B cell (primary cell): ENCODE measurements at regions not wholly inside any gene's neighbourhood (a gene's known extent, or its start where the extent isn't known, plus 50 kb on each side); places are given as distances from the start of the nearest gene placed in this dataset.

Experiments used
- ATAC-seq: fragments of 200-7000 bp; cut with Tn5 transposase; one replicate; pipeline ENCODE4 v1.10.0; 2021; ENCODE audit warnings: low read depth, mild to moderate bottlenecking, moderate number of reproducible peaks, moderate library complexity
- CTCF ChIA-PET: fragments of 350-600 bp; sonication (Branson Sonifier 250); formaldehyde crosslinking; loops from one replicate; lab custom pipeline; 2021; ENCODE audit warnings: antibody characterized with exemption, inconsistent platforms; lab: Charles Lee
- POLR2A ChIA-PET: fragments of 350-600 bp; sonication (Branson Sonifier 250); formaldehyde crosslinking; loops from one replicate; lab custom pipeline; 2021; ENCODE audit warnings: antibody characterized with exemption; lab: Charles Lee
- DNase-seq: peaks from one replicate; pipeline ENCODE4 v3.0.0; 2013
- H2AFZ ChIP-seq: 2 replicates; pipeline ENCODE4 v1.6.1; 2012; ENCODE audit warnings: mild to moderate bottlenecking, low read depth, low read length; ENCODE audit not compliant: insufficient read depth, poor library complexity, severe bottlenecking
- H3K27ac ChIP-seq, 2 donors: 1 replicate in 1 of 2; 2 replicates in 1 of 2; pipeline ENCODE4 v1.5.1; 2012 to 2013; ENCODE audit warnings: low read length in 2 of 2, mild to moderate bottlenecking in 2 of 2, moderate library complexity in 1 of 2
- H3K27me3 ChIP-seq, 4 experiments: fragments of 200-600 bp in 1 of 4; sonication (generic) in 1 of 4; replicated peaks in 1 of 4; 1 replicate in 2 of 4; 2 replicates in 2 of 4; pipeline versions ENCODE4 v1.6.1 to v1.7.0; 2013 to 2016; ENCODE audit warnings: low read length in 3 of 4, mild to moderate bottlenecking in 2 of 4, mixed read lengths in 1 of 4, moderate library complexity in 1 of 4; ENCODE audit not compliant: insufficient read depth in 4 of 4, control insufficient read depth in 3 of 4; ENCODE audit errors: control extremely low read depth in 1 of 4
- H3K36me3 ChIP-seq, 2 experiments: replicated peaks in 1 of 2; 1 replicate in 1 of 2; 2 replicates in 1 of 2; pipeline versions ENCODE4 v1.6.1 to v1.7.1; 2013; ENCODE audit warnings: low read length in 1 of 2; ENCODE audit not compliant: insufficient read depth in 2 of 2, control insufficient read depth in 1 of 2; ENCODE audit errors: control extremely low read depth in 1 of 2, extremely low read depth in 1 of 2
- H3K4me1 ChIP-seq, 2 donors: fragments of 200-600 bp in 1 of 2; sonication (generic) in 1 of 2; 1 replicate in 1 of 2; 2 replicates in 1 of 2; pipeline versions ENCODE4 v1.5.1 to v1.6.1; 2013 to 2017; ENCODE audit warnings: low read length in 2 of 2; ENCODE audit not compliant: control insufficient read depth in 2 of 2, insufficient read depth in 2 of 2
- H3K4me2 ChIP-seq: replicated peaks from 2 replicates; pipeline ENCODE3; 2012; ENCODE audit warnings: mild to moderate bottlenecking, low read depth, low read length; ENCODE audit not compliant: poor library complexity, severe bottlenecking
- H3K4me3 ChIP-seq, 5 experiments: fragments of 200-600 bp in 1 of 5; sonication (generic) in 1 of 5; 1 replicate in 3 of 5; 2 replicates in 2 of 5; pipeline versions ENCODE4 v1.5.1 to v1.7.0; 2011 to 2016; ENCODE audit warnings: low read length in 4 of 5, mild to moderate bottlenecking in 4 of 5, low read depth in 2 of 5, control low read depth in 1 of 5, moderate library complexity in 1 of 5; ENCODE audit not compliant: insufficient read depth in 1 of 5; ENCODE audit errors: control extremely low read depth in 1 of 5, extremely low read depth in 1 of 5
- H3K79me2 ChIP-seq: fragments of 200-600 bp; sonication (generic); one replicate; pipeline ENCODE4 v1.6.0; 2016; ENCODE audit warnings: low read length; ENCODE audit not compliant: control insufficient read depth, insufficient read depth
- H3K9ac ChIP-seq: fragments of 200-600 bp; sonication (generic); 2 replicates; pipeline ENCODE4 v1.6.1; 2017; ENCODE audit warnings: mild to moderate bottlenecking, low read length, moderate library complexity
- H3K9me3 ChIP-seq, 3 donors: one replicate each; pipeline versions ENCODE4 v1.6.1 to v1.7.1; 2013; ENCODE audit warnings: low read length in 2 of 3; ENCODE audit not compliant: control insufficient read depth in 2 of 3, insufficient read depth in 1 of 3; ENCODE audit errors: control extremely low read depth in 1 of 3
- H4K20me1 ChIP-seq: 2 replicates; pipeline ENCODE4 v1.6.0; 2012; ENCODE audit warnings: mild to moderate bottlenecking, low read length; ENCODE audit not compliant: insufficient read depth, control insufficient read depth, poor library complexity, severe bottlenecking
- H3K27ac Mint-ChIP-seq: one replicate; pipeline ENCODE4 v1.8.0; 2021; ENCODE audit warnings: mixed read lengths
- H3K27me3 Mint-ChIP-seq: one replicate; pipeline ENCODE4 v1.8.0; 2021; ENCODE audit warnings: mixed read lengths
- H3K4me1 Mint-ChIP-seq: one replicate; pipeline ENCODE4 v1.8.0; 2021; ENCODE audit warnings: mixed read lengths
- H3K4me3 Mint-ChIP-seq: one replicate; pipeline ENCODE4 v1.8.0; 2021; ENCODE audit warnings: mixed read lengths
- H3K9me3 Mint-ChIP-seq: one replicate; pipeline ENCODE4 v1.8.0; 2022; ENCODE audit warnings: mixed read lengths; ENCODE audit not compliant: insufficient read depth
- EZH2 ChIP-seq: IDR thresholded peaks from 2 replicates; pipeline ENCODE4 v1.6.1; 2012; ENCODE audit warnings: borderline replicate concordance, low read depth, mild to moderate bottlenecking, moderate library complexity, low read length; ENCODE audit not compliant: insufficient read depth, poor library complexity, severe bottlenecking
- WGBS: methylation state at CpG from one replicate; pipeline ENCODE4 v1.1.5; 2013; ENCODE audit warnings: missing lambda C conversion rate; ENCODE audit not compliant: insufficient coverage; 5-methylcytosine and 5-hydroxymethylcytosine counted together
- intact Hi-C: fragments of 100-400 bp; cut with micrococcal nuclease; formaldehyde crosslinking; loops from one replicate; pipeline ENCODE4 v1.10.0; 2022
- TF ChIP-seq, protein P1 (sequence below): fragments of 200-600 bp; IDR thresholded peaks from one replicate; pipeline ENCODE4 v1.8.0; 2022; ENCODE audit warnings: antibody characterized with exemption, mild to moderate bottlenecking

DNA sequence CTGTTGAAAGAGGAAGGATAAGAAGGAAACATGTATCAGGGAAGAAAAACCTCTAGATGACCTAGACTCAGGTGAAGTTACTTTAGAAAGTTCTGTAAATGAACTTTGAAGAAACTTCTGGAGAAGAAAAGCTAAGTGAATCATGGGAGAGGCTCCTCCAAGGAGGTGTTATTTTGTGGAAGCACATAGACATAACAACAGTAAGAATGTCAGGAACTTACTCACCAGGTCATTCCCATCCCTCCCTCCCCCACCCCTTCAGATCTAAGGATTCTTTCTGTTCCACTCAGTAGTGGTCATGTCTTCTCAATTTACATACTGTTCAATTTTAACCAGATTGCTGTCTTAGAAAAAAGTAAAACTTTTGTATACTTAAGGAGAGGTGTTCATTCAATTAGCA is 310.5 kb upstream of the DDX53 start:
- Mint-ChIP-seq H3K9me3 (no peaks in the 10 kb centered on the region), H3K27me3 (no peaks in the 10 kb centered on the region), H3K4me3 (no peak overlapping the region), H3K27ac (no peak overlapping the region), H3K4me1 (peaks cover 6% of the 10 kb centered on the region)
- H3K4me2 ChIP-seq, result no peak overlapping the region
- intact Hi-C loops, result no loop called here
- H3K27me3 ChIP-seq, result no peaks in the 10 kb centered on the region
- H3K27ac ChIP-seq, result no peak overlapping the region
- ATAC-seq, result no peak
- no peaks in the 10 kb centered on the region for H3K9me3 ChIP-seq
- no peaks in the 10 kb centered on the region for H3K4me1 ChIP-seq
- no peak overlapping the region for H3K4me3 ChIP-seq
- POLR2A ChIA-PET, result no interaction called here
- H4K20me1 ChIP-seq, result no peaks in the 10 kb centered on the region
- no peak overlapping the region for H3K9ac ChIP-seq
- CTCF ChIA-PET, result interaction anchor here (1.5 kb wide), 1 partner anchor 60 kb away, joined by 3 read pairs; no protein-coding TSS in a partner anchor
- TF ChIP-seq EZH2, result no peak
- TF ChIP-seq, protein P1, sequence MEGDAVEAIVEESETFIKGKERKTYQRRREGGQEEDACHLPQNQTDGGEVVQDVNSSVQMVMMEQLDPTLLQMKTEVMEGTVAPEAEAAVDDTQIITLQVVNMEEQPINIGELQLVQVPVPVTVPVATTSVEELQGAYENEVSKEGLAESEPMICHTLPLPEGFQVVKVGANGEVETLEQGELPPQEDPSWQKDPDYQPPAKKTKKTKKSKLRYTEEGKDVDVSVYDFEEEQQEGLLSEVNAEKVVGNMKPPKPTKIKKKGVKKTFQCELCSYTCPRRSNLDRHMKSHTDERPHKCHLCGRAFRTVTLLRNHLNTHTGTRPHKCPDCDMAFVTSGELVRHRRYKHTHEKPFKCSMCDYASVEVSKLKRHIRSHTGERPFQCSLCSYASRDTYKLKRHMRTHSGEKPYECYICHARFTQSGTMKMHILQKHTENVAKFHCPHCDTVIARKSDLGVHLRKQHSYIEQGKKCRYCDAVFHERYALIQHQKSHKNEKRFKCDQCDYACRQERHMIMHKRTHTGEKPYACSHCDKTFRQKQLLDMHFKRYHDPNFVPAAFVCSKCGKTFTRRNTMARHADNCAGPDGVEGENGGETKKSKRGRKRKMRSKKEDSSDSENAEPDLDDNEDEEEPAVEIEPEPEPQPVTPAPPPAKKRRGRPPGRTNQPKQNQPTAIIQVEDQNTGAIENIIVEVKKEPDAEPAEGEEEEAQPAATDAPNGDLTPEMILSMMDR, result no peak
- H2AFZ ChIP-seq, result no peak overlapping the region
- no peaks in the 10 kb centered on the region for H3K79me2 ChIP-seq
- no peaks in the 10 kb centered on the region for H3K36me3 ChIP-seq
- no peak for DNase-seq

DNA sequence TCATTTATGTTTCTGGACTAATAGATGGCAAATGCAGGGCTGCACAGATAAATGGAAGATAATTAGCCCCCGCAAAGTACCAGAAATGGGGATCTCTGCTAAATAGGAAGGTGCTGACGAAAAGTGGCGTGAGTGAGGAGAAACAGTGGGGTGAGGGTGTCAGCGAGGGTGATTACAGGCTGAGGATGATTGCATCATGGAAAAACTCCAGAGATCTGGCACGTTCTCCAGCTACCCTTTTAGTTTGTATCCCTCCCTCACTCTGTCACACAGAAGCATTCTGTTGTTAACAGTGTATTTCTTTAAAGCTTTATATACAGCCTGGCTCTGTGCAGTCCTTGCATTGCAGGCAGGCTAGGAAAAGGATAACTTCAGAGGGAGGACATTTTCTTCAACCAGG is 309.6 kb upstream of the DDX53 start:
- no peak overlapping the region for H2AFZ ChIP-seq

More for the DNA sequence above, 309.6 kb upstream of the DDX53 start:
- intact Hi-C loops, result no loop called here
- no peak overlapping the region for H3K4me3 ChIP-seq
- H3K27me3 ChIP-seq, result no peaks in the 10 kb centered on the region
- ATAC-seq (no peak), DNase-seq (no peak)
- Mint-ChIP-seq H3K27me3 (no peaks in the 10 kb centered on the region), H3K9me3 (no peaks in the 10 kb centered on the region), H3K4me3 (no peak overlapping the region), H3K27ac (no peak overlapping the region), H3K4me1 (peaks cover 5% of the 10 kb centered on the region)
- H3K4me1 ChIP-seq, result no peaks in the 10 kb centered on the region
- ChIA-PET CTCF (interaction anchor here (1.5 kb wide), 1 partner anchor 59 kb away, joined by 3 read pairs; no protein-coding TSS in a partner anchor), POLR2A (no interaction called here)
- no peak overlapping the region for H3K27ac ChIP-seq
- no peak for TF ChIP-seq EZH2
- TF ChIP-seq, protein P1, result no peak
- H4K20me1 ChIP-seq, result no peaks in the 10 kb centered on the region
- no peaks in the 10 kb centered on the region for H3K79me2 ChIP-seq
- no peaks in the 10 kb centered on the region for H3K36me3 ChIP-seq
- H3K9ac ChIP-seq, result no peak overlapping the region
- WGBS, result 90% methylated on average over 3 of the region's 5 CpGs
- no peak overlapping the region for H3K4me2 ChIP-seq
- no peaks in the 10 kb centered on the region for H3K9me3 ChIP-seq
